Ishikawa (cell line): ENCODE measurements at regions not wholly inside any gene's neighbourhood (a gene's known extent, or its start where the extent isn't known, plus 50 kb on each side); places are given as distances from the start of the nearest gene placed in this dataset.

Experiments used
- CEBPB ChIP-seq: IDR thresholded peaks from 2 replicates; pipeline ENCODE4 v1.6.1; 2012
- EGR1 ChIP-seq: IDR thresholded peaks from 2 replicates; pipeline ENCODE4 v1.6.1; 2012
- EP300 ChIP-seq: IDR thresholded peaks from 2 replicates; pipeline ENCODE4 v1.6.1; 2012; ENCODE audit warnings: borderline replicate concordance
- TAF1 ChIP-seq: IDR thresholded peaks from 2 replicates; pipeline ENCODE4 v1.6.1; 2012; ENCODE audit warnings: low read depth, mild to moderate bottlenecking
- TCF12 ChIP-seq: IDR thresholded peaks from 2 replicates; pipeline ENCODE4 v1.6.1; 2012; ENCODE audit warnings: low read depth
- TEAD4 ChIP-seq: IDR thresholded peaks from 2 replicates; pipeline ENCODE4 v1.6.1; 2012
- USF1 ChIP-seq: IDR thresholded peaks from 2 replicates; pipeline ENCODE4 v1.6.1; 2012
- TF ChIP-seq, protein P1 (sequence below): IDR thresholded peaks from 2 replicates; pipeline ENCODE4 v1.6.1; 2012; ENCODE audit warnings: low read depth, mild to moderate bottlenecking
- TF ChIP-seq, protein P2 (sequence below): IDR thresholded peaks from 2 replicates; pipeline ENCODE4 v1.6.1; 2012

GRCh38 chr9:74071502-74071901 lies 425.6 kb upstream of the RORB start:
- TF ChIP-seq, protein P1, sequence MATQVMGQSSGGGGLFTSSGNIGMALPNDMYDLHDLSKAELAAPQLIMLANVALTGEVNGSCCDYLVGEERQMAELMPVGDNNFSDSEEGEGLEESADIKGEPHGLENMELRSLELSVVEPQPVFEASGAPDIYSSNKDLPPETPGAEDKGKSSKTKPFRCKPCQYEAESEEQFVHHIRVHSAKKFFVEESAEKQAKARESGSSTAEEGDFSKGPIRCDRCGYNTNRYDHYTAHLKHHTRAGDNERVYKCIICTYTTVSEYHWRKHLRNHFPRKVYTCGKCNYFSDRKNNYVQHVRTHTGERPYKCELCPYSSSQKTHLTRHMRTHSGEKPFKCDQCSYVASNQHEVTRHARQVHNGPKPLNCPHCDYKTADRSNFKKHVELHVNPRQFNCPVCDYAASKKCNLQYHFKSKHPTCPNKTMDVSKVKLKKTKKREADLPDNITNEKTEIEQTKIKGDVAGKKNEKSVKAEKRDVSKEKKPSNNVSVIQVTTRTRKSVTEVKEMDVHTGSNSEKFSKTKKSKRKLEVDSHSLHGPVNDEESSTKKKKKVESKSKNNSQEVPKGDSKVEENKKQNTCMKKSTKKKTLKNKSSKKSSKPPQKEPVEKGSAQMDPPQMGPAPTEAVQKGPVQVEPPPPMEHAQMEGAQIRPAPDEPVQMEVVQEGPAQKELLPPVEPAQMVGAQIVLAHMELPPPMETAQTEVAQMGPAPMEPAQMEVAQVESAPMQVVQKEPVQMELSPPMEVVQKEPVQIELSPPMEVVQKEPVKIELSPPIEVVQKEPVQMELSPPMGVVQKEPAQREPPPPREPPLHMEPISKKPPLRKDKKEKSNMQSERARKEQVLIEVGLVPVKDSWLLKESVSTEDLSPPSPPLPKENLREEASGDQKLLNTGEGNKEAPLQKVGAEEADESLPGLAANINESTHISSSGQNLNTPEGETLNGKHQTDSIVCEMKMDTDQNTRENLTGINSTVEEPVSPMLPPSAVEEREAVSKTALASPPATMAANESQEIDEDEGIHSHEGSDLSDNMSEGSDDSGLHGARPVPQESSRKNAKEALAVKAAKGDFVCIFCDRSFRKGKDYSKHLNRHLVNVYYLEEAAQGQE: no peak
- TF ChIP-seq TEAD4: no peak
- TF ChIP-seq, protein P2, sequence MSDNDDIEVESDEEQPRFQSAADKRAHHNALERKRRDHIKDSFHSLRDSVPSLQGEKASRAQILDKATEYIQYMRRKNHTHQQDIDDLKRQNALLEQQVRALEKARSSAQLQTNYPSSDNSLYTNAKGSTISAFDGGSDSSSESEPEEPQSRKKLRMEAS: no peak
- no peak for TF ChIP-seq TCF12
- TF ChIP-seq CEBPB: no peak
- TF ChIP-seq EP300: no peak
- no peak for TF ChIP-seq TAF1
- TF ChIP-seq EGR1: no peak
- no peak for TF ChIP-seq USF1
